ENCODE measurements at regions not wholly inside any gene's neighbourhood (a gene's known extent, or its start where the extent isn't known, plus 50 kb on each side); places are given as distances from the start of the nearest gene placed in this dataset.

GRCh38 chr10:58968389-58968755 lies 208.1 kb upstream of the PHYHIPL start:
- no peaks in the 10 kb centered on the region for H3K36me3 ChIP-seq
- H3K27me3 ChIP-seq = no peaks in the 10 kb centered on the region
- peaks cover 31% of the 10 kb centered on the region for H3K4me1 ChIP-seq
- DNase-seq = no peak
- H3K9me3 ChIP-seq = no peaks in the 10 kb centered on the region
- no peak overlapping the region for H3K4me3 ChIP-seq (ENCODE audit: low read depth, low read length)
- TF ChIP-seq, protein P1, sequence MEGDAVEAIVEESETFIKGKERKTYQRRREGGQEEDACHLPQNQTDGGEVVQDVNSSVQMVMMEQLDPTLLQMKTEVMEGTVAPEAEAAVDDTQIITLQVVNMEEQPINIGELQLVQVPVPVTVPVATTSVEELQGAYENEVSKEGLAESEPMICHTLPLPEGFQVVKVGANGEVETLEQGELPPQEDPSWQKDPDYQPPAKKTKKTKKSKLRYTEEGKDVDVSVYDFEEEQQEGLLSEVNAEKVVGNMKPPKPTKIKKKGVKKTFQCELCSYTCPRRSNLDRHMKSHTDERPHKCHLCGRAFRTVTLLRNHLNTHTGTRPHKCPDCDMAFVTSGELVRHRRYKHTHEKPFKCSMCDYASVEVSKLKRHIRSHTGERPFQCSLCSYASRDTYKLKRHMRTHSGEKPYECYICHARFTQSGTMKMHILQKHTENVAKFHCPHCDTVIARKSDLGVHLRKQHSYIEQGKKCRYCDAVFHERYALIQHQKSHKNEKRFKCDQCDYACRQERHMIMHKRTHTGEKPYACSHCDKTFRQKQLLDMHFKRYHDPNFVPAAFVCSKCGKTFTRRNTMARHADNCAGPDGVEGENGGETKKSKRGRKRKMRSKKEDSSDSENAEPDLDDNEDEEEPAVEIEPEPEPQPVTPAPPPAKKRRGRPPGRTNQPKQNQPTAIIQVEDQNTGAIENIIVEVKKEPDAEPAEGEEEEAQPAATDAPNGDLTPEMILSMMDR (IDR thresholded peaks at IDR 0.05; ENCODE audit: low read depth, low read length) = no peak

GRCh38 chr10:58969576-58969975 lies 206.9 kb upstream of the PHYHIPL start:
- no peak for DNase-seq
- no peaks in the 10 kb centered on the region for H3K36me3 ChIP-seq
- H3K4me1 ChIP-seq = peaks cover 37% of the 10 kb centered on the region
- TF ChIP-seq, protein P1 (IDR thresholded peaks at IDR 0.05; ENCODE audit: low read depth, low read length) = no peak
- H3K9me3 ChIP-seq = no peaks in the 10 kb centered on the region
- no peaks in the 10 kb centered on the region for H3K27me3 ChIP-seq
- H3K4me3 ChIP-seq (ENCODE audit: low read depth, low read length) = no peak overlapping the region

DNA sequence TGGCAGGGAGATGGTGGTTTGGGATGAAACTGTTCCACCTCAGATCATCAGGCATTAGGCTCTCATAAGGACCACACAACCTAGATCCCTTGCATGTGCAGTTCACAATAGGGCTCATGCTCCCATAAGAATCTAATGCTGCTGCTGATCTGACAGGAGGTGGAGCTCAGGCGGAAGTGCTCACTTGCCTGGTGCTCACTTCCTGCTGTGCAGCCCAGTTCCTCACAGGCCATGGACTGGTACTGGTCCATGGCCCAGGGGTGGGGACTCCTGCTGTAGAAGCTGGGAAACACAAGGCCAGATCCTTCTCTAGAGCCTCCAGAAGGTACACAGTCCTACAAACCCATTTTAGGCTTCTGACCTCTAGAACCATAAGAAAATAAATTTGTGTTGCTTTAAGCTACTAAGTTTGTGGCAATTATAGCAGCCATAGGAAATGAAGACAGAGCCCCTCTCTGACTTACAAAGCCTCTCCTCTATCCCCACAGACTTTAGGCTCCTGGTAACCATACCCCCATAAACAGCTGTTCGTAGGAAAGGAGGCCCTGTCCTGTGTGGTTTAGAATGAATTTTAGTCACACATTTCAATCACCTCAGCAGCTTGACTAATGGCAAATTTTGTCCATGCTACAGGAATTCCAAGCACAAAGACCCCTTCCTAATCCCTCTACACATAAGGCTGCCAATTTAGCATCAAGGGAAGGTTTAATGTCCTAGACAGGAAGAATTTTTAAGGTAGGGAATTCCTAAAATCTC lies 206.1 kb upstream of the PHYHIPL start:
- Histone ChIP-seq H3K9me3 (no peaks in the 10 kb centered on the region), H3K36me3 (no peaks in the 10 kb centered on the region), H3K4me3 (ENCODE audit: low read depth, low read length) (no peak overlapping the region), H3K27me3 (no peaks in the 10 kb centered on the region), H3K4me1 (peaks cover 37% of the 10 kb centered on the region)
- DNase-seq = no peak
- TF ChIP-seq, protein P1 (IDR thresholded peaks at IDR 0.05; ENCODE audit: low read depth, low read length) = no peak

DNA sequence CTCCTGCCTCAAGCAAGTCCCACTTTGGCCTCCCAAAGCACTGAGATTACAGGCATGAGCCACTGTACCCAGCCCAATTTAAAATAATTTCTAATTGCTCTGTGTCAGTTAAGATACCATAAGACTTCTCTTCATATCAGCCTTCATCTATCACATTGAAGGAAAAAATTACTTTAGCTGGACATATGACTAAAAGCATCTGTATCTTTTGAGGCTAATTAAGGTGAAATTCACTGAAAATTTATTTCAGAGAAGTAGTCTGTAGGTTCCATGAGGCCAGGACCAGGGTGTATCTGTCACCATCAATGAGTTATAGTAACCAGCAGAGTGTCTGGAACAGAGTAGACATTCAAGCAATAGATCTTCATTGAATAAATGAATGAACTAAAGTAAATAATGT lies 205.2 kb upstream of the PHYHIPL start:
- Histone ChIP-seq H3K27me3 (no peaks in the 10 kb centered on the region), H3K4me1 (peaks cover 37% of the 10 kb centered on the region), H3K9me3 (no peaks in the 10 kb centered on the region), H3K36me3 (no peaks in the 10 kb centered on the region), H3K4me3 (ENCODE audit: low read depth, low read length) (no peak overlapping the region)
- TF ChIP-seq, protein P1 (IDR thresholded peaks at IDR 0.05; ENCODE audit: low read depth, low read length) = no peak
- DNase-seq = peak; percentile 61

DNA sequence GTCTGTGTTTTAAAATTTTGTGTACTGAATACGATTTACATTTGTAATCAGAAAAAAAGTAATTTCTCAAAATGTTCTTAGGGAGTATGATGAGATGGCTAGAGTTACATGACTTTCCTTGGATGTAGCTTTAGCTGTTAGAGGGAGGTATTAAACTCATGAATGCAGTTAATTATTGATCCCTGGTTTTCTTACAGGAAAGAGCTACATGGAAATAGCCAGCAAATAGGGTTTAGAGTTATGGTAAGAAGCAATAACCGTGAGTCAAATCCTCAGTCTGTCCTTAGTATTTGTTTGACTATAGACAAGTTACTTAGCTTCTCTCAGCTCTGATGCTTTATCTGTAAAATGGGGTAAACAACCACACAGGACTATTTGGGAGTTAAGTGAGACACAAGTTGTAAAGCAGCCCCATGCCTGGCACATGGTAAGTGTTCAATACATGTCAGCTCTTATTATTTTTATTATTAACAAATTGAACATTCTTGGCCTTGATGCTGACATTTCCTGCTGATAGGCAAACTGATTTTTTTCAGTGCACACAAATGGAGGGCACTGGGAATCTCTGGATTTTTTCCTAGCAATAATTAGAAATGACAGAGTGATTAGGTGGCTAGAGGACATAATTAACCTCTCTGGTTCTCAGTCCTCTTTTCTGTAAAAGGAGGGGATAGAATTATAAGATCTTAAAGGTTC lies 204.5 kb upstream of the PHYHIPL start:
- no peaks in the 10 kb centered on the region for H3K36me3 ChIP-seq
- H3K27me3 ChIP-seq = no peaks in the 10 kb centered on the region
- no peak overlapping the region for H3K4me3 ChIP-seq (ENCODE audit: low read depth, low read length)
- peaks cover 37% of the 10 kb centered on the region for H3K4me1 ChIP-seq
- no peaks in the 10 kb centered on the region for H3K9me3 ChIP-seq
- DNase-seq = peak; percentile 67
- TF ChIP-seq, protein P1 (IDR thresholded peaks at IDR 0.05; ENCODE audit: low read depth, low read length) = no peak
